Ishikawa (cell line): ENCODE measurements at regions not wholly inside any gene's neighbourhood (a gene's known extent, or its start where the extent isn't known, plus 50 kb on each side); places are given as distances from the start of the nearest gene placed in this dataset.

ENCODE experiments used
- CEBPB ChIP-seq: IDR thresholded peaks from 2 replicates; pipeline ENCODE4 v1.6.1; 2012
- CREB1 ChIP-seq: IDR thresholded peaks from 2 replicates; pipeline ENCODE4 v1.6.1; 2012; ENCODE audit warnings: low read depth
- EGR1 ChIP-seq: IDR thresholded peaks from 2 replicates; pipeline ENCODE4 v1.6.1; 2012
- EP300 ChIP-seq: IDR thresholded peaks from 2 replicates; pipeline ENCODE4 v1.6.1; 2012; ENCODE audit warnings: borderline replicate concordance
- FOXM1 ChIP-seq: IDR thresholded peaks from 2 replicates; pipeline ENCODE4 v1.6.1; 2012; ENCODE audit warnings: low read depth, borderline replicate concordance
- MAX ChIP-seq: IDR thresholded peaks from 2 replicates; pipeline ENCODE4 v1.6.1; 2012
- NFIC ChIP-seq: IDR thresholded peaks from 2 replicates; pipeline ENCODE4 v1.6.1; 2012
- RAD21 ChIP-seq: IDR thresholded peaks from 2 replicates; pipeline ENCODE4 v1.6.1; 2012; ENCODE audit warnings: low read depth
- REST ChIP-seq: IDR thresholded peaks from 2 replicates; pipeline ENCODE4 v1.6.1; 2012; ENCODE audit warnings: low read depth, mild to moderate bottlenecking
- TAF1 ChIP-seq: IDR thresholded peaks from 2 replicates; pipeline ENCODE4 v1.6.1; 2012; ENCODE audit warnings: low read depth, mild to moderate bottlenecking
- TCF12 ChIP-seq: IDR thresholded peaks from 2 replicates; pipeline ENCODE4 v1.6.1; 2012; ENCODE audit warnings: low read depth
- TEAD4 ChIP-seq: IDR thresholded peaks from 2 replicates; pipeline ENCODE4 v1.6.1; 2012
- USF1 ChIP-seq: IDR thresholded peaks from 2 replicates; pipeline ENCODE4 v1.6.1; 2012
- YY1 ChIP-seq: IDR thresholded peaks from 2 replicates; pipeline ENCODE4 v1.6.1; 2012; ENCODE audit warnings: low read depth
- ZBTB7A ChIP-seq: IDR thresholded peaks from 2 replicates; pipeline ENCODE4 v1.6.1; 2012; ENCODE audit warnings: low read depth

GRCh38 chr3:3334491-3334890, 155.0 kb upstream of the CRBN start:
- TF ChIP-seq YY1 = no peak
- no peak for TF ChIP-seq CREB1
- TF ChIP-seq USF1 = no peak
- TF ChIP-seq TCF12 = no peak
- TF ChIP-seq TAF1 = no peak
- TF ChIP-seq REST = no peak
- TF ChIP-seq ZBTB7A = no peak
- TF ChIP-seq CEBPB = no peak
- TF ChIP-seq TEAD4 = no peak
- TF ChIP-seq EP300 = no peak
- TF ChIP-seq NFIC = no peak
- TF ChIP-seq RAD21 = no peak
- TF ChIP-seq EGR1 = no peak
- TF ChIP-seq FOXM1 = no peak
- no peak for TF ChIP-seq MAX

- no peak for TF ChIP-seq REST
- no peak for TF ChIP-seq YY1
- no peak for TF ChIP-seq NFIC
- TF ChIP-seq RAD21 = no peak
- TF ChIP-seq TEAD4 = no peak
- no peak for TF ChIP-seq EP300
- no peak for TF ChIP-seq EGR1
- no peak for TF ChIP-seq MAX
- no peak for TF ChIP-seq CEBPB
Observed at GRCh38 chr3:3333571-3333970, 154.1 kb upstream of the CRBN start.

GRCh38 chr3:3316521-3316920, 137.0 kb upstream of the CRBN start:
- TF ChIP-seq REST = no peak

- TF ChIP-seq YY1 = no peak
Observed at GRCh38 chr3:3315846-3316245, 136.4 kb upstream of the CRBN start.

GRCh38 chr3:3309887-3310286, 130.4 kb upstream of the CRBN start:
- no peak for TF ChIP-seq EP300
- TF ChIP-seq MAX = no peak
- TF ChIP-seq NFIC = no peak
- TF ChIP-seq FOXM1 = no peak
- TF ChIP-seq REST = no peak
- no peak for TF ChIP-seq YY1
- no peak for TF ChIP-seq CEBPB
- TF ChIP-seq RAD21 = no peak
- no peak for TF ChIP-seq TCF12
- no peak for TF ChIP-seq TAF1
- no peak for TF ChIP-seq TEAD4
